Activated CD4-positive, alpha-beta T cell treated with anti-CD3 and anti-CD28 coated beads for 1 hour (primary cell): ENCODE measurements at regions not wholly inside any gene's neighbourhood (a gene's known extent, or its start where the extent isn't known, plus 50 kb on each side); places are given as distances from the start of the nearest gene placed in this dataset.
"Not testable (repeated sequence)": the region's sequence is repeated elsewhere in the genome, so short reads cannot be mapped to it uniquely, and the experiment has no call there.

ENCODE experiments used
- DNase-seq: peaks from one replicate; pipeline ENCODE4 v3.0.0-alpha.2; 2020

DNA sequence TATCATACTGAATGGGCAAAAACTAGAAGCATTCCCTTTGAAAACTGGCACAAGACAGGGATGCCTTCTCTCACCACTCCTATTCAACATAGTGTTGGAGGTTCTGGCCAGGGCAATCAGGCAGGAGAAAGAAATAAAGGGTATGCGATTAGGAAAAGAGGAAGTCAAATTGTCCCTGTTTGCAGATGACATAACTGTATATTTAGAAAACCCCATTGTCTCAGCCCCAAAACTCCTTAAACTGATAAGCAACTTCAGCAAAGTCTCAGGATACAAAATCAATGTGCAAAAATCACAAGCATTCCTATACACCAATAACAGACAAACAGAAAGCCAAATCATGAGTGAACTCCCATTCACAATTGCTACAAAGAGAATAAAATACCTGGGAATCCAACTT lies 52.5 kb upstream of the CCDC71L start:
- DNase-seq, result not testable (repeated sequence)

DNA sequence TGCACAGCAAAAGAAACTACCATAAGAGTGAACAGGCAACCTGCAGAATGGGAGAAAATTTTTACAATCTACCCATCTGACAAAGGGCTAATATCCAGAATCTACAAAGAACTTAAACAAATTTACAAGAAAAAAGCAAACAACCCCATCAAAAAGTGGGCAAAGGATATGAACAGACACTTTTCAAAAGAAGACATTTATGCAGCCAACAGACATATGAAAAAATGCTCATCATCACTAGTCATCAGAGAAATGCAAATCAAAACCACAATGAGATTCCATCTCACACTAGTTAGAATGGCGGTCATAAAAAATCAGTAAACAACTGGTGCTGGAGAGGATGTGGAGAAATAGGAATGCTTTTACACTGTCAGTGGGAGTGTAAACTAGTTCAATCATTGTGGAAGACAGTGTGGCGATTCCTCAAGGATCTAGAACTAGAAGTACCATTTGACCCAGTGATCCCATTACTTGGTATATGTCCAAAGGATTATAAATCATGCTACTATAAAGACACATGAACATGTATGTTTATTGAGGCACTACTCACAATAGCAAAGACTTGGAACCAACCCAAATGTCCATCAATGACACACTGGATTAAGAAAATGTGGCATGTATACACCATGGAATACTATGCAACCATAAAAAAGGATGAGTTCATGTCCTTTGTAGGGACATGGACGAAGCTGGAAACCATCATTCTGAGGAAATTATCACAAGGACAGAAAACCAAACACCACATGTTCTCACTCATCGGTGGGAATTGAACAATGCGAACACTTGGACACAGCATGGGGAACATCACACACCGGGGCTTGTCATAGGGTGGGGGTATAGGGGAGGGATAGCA lies 53.9 kb upstream of the CCDC71L start:
- DNase-seq, result not testable (repeated sequence)

DNA sequence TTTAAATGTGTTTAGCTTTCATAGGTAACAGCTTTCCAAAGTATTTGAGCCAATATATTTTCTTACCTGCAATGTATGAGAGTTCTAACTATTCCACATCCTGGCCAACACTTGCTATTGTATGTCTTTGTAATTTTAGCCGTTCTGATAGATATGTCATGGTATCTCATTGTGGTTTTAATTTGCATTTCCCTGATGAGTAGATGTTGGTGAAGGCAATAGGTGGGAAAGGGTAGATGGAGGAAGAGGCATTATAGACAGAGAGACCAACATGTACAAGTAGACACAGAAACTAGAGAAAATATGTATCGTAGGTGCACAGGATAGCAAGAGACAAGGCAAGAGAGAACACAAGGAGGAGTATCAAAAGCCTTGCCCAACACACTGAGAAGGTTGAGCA lies 54.8 kb upstream of the CCDC71L start:
- no peak for DNase-seq

DNA sequence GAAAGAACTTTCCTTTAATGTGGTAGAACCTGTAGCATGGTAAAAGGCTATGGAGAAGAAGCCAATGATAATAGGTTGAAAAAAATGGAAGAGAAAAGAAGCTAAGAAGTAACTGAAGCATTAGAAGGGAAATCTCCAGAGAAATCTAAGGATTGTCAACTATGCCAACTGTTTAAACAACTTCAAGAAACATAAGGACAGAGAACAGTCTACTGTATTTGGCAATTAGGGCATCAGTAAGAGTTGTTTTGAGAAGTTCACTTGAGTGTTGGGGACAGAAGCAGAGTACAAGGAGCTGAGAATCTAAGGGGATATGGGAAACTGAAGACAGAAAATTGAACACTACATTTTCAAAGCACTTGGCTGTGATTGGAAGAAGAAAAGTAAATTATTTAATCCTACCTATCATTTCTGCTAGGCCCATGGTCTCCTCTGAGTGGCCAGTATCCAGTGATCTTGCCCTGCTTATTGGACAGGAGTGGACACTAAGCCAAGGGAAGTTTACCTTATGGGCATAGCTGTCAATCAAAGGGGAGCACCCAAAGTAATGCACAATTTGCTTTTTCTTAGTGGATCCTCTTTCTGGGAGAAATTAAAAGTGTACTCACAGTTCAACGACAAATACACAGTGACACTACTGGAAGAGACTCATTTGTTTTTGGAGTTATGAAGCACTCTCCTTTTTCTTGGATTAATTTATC lies 56.4 kb upstream of the CCDC71L start:
- no peak for DNase-seq

DNA sequence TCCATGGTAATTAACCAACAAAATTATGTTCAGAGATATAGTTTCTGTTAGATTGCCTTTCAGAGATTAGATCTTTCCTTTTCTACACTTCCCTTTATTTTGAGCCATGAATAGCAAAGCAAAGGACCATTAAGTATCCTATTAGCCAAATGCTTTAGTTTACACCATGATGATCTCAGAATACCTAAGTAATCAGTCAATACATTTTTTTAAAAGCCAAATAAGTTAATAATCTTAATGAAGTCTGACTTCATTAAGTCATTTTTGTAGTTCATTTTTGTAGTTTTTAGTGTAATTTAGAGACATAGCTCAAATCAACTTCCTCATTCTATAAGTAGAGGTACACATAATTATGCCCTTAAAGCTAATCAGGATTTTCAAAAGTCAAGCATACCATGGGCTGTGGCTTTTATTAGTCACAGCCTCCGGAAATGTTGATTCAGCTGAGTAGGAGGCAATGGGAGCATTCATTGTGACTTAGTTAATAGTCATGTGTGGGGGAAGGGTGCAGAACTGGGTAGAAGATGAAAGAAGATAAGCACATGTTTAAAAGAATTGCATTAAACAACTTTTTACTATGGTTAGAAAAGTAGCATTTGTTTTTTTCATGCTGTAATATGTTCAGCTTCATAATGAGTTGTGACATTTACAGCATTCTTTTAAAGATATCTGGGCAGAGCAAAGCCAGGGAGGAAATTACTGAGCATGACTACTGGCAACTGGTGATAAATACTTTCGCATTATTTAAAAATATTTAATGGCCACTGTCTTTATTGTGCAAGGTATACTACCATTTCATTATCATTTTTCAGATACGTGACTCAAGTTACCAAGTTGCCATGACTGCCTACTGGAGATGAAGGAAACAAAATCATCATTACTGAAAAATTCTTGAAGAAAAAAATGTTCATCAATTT lies 57.3 kb upstream of the CCDC71L start:
- peak; percentile 56 for DNase-seq

DNA sequence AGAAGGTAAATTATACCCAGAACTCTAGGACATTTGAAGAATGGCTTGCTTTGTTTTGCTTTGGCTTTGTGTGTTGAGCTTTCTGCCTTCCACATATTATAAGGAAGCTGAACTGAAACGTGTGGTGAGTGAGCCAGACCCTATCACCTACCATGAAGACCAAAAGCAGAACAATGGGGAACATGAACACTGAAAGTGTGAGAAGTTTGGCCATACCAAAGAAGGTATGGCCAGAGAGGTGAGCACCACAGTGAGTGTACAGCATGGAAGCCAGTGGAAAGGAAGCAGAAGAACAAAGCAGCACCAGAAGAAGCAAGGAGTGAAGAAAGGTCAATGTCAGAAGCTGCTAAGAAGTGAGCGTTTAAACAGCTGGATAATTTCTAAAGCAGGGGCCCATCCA lies 59.7 kb upstream of the CCDC71L start:
- no peak for DNase-seq

DNA sequence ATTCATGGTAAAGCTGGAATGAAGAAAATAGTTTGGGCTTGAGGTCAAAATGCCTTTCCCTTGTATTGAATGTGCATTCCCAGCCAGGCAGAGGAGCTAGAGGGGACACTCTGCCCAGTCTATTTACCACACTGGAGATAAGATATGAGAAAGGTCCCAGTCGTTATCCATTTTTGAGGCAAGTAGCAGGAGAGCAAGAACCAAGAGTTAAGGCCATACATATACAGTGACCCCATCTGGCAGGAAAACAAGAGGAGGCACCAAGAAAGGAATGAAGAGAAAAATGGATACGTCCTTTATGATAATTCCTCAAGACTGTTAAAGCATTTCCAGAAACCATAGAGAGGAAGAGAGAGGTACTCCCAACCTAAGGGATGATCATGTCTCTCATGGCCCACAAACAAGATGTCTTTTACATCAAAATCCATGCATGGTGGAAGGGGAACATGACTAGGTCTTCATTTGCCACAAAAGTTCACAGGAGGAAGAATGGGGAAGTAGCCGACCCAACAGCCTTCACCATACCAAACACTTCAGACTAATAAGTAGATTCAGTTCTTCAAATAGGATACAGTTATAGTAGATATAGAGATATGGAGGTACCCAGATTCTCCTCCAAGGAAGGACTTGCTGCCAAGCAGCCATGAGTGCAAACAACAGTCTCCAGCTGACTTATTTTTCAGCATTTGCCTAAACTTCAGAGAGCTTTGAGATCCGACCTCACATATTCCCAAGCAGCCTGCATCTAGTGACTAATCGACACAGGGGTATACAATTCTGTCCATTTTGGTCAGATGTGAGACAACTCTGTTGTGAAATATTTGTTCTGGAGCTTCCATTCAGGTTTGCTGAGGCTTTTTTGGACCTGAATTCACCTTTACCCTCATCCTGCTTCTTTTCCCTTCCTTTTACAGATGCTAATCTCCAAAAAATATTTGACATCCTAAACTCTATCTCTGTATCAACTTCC lies 61.1 kb upstream of the CCDC71L start:
- no peak for DNase-seq

DNA sequence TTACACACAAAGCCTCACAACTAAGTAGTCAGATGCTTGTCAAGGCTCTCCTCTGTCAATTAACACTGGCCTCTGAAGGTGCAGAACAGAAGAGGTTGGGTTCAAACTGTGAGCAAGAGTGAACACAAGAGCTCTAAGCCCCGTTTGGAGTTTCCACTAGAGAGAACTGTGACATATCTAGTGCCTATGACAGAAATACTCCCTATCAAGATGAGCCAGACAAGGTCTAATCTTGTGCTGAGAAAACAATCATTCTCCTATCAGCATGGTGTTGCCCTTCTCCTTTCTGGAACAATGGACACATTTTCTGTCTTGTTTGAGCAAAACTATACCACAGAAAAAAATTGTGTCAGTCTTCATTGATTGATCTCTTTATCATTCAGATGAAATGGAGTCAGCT lies 62.4 kb upstream of the CCDC71L start:
- no peak for DNase-seq

DNA sequence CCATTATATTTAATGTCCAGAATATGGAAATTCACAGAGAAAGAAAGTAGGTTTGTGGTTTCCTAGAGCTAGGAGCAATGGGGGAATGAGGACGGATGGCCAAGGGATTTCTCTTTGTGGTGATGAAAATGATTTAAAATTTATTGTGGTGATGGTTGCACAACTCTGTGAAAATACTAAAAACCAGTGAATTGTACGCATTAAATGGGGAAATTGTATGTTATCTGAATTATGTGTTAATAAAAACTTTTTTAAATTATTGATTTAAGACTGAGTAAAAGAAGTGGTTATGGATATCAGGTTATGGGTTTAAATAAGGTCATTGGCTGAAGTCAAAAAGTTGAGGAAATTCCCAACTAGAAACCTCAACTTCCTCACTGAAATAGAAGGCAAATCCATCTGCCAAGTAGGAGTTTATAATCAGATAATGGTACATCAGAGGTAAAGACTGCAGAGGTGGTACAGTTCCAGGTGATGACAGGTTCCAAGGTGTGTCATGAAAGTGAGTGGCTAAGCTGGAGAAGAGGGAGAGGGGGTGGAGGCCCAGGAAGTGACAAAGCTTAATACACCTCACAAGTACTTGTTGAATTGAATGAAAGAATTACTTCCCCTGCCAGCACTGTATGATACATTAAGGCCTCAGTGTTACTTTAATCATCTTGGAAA lies 68.9 kb upstream of the CCDC71L start:
- no peak for DNase-seq

DNA sequence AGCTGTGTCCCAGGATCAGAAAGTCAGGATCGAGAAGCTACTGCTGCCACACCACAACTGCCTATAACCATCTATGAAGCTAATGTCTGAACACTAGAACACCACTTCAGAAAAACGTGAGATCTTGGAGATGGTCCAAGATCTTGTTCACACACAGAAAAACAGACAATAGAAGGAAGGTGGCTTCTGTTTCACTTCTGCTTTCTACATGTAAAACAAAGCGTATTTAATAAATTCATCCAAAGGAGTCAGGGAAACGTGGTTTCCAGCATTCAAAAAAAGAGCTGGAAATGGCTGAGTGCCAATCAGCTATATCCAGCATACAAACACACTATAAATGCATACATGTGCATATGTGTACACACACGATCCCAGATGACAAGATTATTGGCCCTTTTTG lies 70.2 kb upstream of the CCDC71L start:
- no peak for DNase-seq

DNA sequence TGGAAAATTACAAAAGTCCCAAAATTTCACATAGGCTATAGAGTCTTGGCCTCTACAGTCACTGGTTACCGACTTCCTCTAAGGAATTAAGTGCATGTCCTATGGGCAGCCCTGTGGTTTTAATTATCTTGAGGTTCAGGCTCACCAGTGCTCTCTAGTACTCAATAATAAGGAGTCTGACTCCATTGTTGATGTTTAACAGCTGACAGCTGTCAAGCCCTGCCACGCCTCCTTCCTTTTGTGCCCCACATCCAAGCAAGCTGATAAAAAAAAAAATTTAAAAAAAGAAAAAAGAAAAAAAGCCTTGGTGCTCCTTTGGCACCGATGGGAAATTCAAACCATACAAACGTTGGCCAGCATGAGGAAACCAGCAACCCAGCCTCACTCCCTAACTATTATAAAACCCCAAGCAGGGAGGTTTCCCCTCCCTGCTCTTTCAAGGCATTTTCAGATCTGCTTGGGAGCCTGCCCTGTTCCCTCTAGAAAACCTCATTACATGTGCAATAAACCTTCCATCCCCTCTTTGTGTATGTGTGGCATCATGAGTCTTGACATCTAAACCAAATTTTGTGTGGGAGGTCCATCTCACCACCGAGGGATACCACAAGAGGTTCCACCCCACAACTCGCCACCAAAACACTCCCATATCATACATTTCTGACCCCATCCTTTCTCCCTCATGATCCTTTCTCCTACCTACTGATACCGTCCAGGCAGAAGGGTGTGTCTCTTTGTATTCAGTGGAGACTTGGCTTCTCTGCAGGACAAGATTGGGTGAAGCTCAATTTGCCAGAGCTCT lies 70.9 kb upstream of the CCDC71L start:
- no peak for DNase-seq

DNA sequence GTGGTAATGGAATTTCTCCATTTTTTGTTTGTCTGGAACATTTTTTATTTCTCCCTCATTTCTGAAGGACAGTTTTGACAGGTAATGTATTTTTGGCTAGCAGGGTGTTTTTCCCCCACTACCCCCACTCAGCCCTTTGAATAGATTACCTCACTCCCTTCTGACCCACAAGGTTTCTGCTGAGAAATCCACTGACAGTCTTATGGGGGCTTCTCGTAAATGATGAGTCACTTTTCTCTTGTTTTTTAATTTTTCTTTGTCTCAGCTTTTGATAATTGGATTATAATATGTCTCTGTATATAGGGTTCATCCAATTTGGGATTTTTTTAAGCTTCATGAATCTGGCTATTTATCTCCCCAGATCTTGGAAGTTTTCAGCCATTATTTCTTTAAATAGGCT lies 74.7 kb upstream of the CCDC71L start:
- DNase-seq, result no peak

DNA sequence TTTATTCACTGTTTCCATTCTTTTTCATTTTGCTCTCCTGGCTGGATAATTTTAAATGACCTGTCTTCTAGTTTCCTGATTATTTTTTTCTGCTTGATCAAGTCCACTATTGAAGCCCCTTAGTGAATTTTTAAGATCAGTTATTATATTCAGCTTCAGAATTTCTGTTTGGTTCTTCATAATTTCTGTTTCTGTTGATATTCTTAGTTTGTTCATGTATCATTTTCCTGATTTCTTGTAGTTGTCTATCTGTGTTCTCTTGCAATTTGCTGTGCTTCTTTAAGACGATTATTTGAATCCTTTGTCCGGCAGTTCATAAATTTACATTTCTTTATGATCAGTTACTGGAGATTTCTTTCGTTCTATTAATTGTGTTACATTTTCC lies 75.2 kb upstream of the CCDC71L start:
- DNase-seq, result no peak

DNA sequence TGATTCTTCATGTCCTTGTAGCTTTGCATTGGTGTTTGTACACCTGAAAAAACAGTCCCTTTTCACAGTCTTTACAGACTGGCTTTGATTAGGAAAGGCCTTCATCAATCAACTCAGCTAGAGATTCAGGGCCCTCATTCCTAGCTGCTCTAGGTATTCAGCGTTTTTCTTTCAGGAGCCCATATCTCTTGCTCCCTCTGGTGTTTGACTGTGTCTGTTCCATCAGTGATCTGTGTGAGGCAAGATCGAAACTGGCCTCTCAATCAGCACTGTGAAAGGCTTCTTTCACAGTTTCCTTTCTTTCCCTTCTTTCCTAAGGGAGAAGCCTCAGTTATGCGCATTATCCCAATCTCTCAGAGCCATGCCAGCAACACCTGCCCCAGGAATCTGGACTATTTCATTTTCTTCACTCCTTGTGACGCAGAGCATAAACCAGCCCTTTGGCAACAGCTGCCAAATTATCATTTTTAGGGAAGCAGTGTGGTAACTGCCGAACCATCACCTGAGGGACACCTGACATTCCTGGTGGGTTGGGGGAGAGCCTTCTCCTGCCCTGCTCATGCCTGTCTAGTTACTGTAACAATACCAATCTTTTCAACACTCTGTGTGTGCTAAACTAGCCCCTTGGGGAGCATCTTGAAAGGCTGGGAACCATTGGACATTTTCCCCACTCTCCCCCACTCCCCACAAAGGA lies 75.7 kb upstream of the CCDC71L start:
- DNase-seq, result no peak

DNA sequence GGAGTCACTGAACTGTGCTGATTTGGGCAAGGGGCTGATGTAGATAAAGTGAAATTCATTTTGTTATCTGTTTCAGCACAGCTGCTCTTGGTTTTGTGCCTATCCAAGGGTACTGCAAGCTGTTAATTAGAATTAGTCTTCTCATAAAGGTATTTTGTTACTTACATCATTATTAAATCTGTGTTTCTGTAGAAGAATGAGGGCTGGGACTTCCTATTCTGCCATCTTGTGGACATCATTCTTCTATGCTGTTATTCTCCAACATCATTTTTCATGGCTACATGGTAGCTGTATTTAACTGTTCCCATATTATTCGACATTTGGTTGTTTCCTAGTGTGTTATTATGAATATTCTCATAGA lies 76.2 kb upstream of the CCDC71L start:
- no peak for DNase-seq

DNA sequence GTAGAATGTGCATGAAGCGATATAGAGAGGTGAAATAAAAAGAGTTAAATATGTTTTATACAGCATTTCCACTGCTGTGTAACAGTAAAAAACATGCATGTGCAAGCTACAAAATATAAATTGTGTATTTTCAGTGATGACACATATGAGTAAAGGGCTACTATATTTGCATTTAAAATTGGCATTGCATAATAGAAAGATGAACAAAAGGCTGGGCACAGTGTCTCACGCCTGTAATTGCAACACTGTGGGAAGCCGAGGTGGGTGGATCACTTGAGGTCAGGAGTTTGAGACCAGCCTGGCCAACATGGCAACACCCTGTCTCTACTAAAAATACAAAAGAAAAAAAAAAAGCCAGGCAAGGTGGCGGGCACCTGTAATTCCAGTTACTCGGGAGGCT lies 79.8 kb upstream of the CCDC71L start:
- no peak for DNase-seq

DNA sequence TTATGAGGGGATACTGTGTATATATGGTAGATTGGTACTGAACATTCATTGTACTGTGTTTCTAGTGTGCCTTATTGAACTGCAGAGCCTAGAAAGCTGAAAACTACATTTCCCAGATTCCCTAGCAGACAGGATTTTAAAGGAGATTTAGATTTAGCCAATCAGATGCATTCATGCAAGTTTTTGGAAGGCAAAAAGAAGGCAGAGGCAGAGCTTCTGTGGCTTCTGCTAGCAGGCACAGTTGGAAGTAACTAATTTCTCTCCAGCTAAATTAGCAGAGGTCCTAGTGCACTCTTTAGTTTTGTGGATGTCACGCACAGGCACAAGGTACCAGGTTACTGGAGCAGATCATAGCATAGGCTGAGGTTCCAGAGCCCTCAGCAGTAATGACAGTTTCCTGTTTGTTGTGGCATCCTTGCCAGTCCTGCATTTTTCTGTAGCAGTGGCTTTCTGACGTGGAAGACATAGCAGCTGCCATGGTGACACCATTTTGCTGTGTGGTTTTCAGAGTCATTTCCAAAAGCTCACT lies 83.7 kb upstream of the CCDC71L start:
- no peak for DNase-seq

DNA sequence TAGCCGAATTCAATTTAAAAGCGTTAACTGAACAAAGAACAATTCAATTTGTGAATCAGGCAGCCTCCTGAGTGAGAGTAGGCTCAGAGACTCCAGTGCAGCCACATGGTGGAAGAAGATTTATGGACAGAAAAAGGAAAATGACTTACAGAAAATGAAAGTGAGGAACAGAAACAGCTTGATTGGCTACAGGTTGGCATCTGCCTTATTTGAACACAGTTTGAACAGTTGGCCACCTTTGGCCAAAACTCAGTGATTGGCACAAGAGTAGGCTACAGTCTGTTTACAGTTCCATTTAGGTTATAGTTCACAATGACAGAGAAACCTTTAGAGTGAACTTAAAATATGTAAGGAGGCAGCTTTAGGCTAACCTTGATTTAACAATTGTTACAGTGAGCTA lies 86.3 kb upstream of the CCDC71L start:
- DNase-seq, result not testable (repeated sequence)

DNA sequence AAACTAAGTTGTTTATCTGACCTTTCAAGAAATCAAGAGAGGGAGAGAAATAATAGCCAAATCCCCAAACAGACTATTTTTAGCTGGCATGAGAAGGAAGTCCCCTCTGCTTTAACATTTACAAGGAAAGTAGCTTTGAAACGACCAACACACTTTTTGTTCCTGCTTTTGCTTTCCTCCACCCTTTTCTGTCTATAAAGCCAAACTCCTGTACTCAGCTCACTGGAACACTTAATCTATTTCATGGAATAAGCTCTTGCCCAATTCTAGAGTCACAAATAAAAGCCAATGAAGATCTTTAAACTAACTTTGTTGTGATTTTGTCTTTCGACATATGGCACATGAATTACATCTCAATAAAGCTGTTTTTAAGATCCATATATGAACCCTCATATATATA lies 86.8 kb upstream of the CCDC71L start:
- DNase-seq, result no peak

DNA sequence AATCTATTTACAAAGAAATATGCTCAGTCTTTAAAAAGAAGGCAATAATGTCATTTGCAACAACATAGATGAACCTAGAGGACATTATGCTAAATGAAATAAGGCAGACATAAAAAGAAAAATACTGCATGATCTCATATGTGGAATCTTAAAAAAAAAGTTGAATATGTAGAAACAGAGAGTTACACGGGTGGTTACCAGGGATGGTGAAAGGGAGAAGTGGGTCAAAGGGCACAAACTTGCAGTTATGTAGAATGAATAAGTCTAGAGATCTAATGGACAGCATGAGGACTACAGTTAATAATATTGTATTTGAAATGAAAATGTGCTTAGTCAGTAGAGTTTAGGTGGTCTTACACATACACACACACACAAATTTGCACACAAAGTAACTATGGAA lies 88.2 kb upstream of the CCDC71L start:
- DNase-seq, result no peak
